ENCODE measurements at regions not wholly inside any gene's neighbourhood (a gene's known extent, or its start where the extent isn't known, plus 50 kb on each side); places are given as distances from the start of the nearest gene placed in this dataset.

DNA sequence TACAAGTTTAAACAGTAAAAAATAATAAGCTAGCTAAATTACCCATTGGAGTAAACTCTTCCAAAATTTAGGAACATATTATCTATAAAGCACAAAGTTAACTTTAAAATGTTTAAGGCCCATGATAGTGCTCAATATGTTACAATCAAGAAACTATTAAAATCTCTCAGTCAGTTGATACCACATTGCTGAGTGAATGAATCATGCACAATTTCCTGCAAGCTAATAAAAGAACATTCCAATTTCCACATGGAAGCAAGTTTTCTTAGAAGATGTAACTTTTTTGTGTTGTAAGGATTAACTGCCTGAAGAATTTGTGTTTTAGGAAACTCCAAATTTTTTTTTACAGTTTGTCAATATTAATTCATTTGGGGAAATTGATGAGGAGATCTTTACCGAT lies 666.6 kb downstream of the SLITRK1 start:
- TF ChIP-seq POLR2AphosphoS5 (IDR thresholded peaks at IDR 0.05; ENCODE audit: low read depth) (no peak), SPI1 (IDR thresholded peaks at IDR 0.05; ENCODE audit: borderline replicate concordance, low read depth) (no peak), GABPA (IDR thresholded peaks at IDR 0.05; ENCODE audit: low read depth) (no peak)
- TF ChIP-seq, protein P1, sequence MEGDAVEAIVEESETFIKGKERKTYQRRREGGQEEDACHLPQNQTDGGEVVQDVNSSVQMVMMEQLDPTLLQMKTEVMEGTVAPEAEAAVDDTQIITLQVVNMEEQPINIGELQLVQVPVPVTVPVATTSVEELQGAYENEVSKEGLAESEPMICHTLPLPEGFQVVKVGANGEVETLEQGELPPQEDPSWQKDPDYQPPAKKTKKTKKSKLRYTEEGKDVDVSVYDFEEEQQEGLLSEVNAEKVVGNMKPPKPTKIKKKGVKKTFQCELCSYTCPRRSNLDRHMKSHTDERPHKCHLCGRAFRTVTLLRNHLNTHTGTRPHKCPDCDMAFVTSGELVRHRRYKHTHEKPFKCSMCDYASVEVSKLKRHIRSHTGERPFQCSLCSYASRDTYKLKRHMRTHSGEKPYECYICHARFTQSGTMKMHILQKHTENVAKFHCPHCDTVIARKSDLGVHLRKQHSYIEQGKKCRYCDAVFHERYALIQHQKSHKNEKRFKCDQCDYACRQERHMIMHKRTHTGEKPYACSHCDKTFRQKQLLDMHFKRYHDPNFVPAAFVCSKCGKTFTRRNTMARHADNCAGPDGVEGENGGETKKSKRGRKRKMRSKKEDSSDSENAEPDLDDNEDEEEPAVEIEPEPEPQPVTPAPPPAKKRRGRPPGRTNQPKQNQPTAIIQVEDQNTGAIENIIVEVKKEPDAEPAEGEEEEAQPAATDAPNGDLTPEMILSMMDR (IDR thresholded peaks at IDR 0.05; ENCODE audit: insufficient read depth, low read length) = no peak
- TF ChIP-seq, protein P2, sequence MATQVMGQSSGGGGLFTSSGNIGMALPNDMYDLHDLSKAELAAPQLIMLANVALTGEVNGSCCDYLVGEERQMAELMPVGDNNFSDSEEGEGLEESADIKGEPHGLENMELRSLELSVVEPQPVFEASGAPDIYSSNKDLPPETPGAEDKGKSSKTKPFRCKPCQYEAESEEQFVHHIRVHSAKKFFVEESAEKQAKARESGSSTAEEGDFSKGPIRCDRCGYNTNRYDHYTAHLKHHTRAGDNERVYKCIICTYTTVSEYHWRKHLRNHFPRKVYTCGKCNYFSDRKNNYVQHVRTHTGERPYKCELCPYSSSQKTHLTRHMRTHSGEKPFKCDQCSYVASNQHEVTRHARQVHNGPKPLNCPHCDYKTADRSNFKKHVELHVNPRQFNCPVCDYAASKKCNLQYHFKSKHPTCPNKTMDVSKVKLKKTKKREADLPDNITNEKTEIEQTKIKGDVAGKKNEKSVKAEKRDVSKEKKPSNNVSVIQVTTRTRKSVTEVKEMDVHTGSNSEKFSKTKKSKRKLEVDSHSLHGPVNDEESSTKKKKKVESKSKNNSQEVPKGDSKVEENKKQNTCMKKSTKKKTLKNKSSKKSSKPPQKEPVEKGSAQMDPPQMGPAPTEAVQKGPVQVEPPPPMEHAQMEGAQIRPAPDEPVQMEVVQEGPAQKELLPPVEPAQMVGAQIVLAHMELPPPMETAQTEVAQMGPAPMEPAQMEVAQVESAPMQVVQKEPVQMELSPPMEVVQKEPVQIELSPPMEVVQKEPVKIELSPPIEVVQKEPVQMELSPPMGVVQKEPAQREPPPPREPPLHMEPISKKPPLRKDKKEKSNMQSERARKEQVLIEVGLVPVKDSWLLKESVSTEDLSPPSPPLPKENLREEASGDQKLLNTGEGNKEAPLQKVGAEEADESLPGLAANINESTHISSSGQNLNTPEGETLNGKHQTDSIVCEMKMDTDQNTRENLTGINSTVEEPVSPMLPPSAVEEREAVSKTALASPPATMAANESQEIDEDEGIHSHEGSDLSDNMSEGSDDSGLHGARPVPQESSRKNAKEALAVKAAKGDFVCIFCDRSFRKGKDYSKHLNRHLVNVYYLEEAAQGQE (IDR thresholded peaks at IDR 0.05; ENCODE audit: insufficient replicate concordance, low read depth) = no peak
- no peak overlapping the region for H3K27ac ChIP-seq (replicated peaks)

DNA sequence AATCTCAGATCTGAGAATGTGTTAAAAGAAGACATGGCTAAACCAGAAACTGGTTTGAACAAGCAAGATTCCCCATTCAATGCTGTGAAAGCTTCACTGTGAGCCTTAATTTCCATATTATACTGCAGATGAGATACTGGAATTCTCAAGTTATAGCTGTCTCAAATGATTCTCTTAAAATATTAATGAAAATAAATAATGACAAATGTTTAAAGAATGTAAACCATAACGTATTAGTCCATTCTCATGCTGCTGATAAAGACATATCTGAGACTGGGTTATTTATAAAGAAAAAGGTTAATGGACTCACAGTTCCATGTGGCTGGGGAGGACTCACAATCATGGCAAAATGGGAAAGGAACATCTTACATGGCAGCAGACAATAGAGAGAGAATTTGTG lies 667.8 kb downstream of the SLITRK1 start:
- TF ChIP-seq, protein P2 (IDR thresholded peaks at IDR 0.05; ENCODE audit: insufficient replicate concordance, low read depth) = no peak
- TF ChIP-seq GABPA (IDR thresholded peaks at IDR 0.05; ENCODE audit: low read depth) (no peak), POLR2AphosphoS5 (IDR thresholded peaks at IDR 0.05; ENCODE audit: low read depth) (no peak)
- TF ChIP-seq, protein P1 (IDR thresholded peaks at IDR 0.05; ENCODE audit: insufficient read depth, low read length) = no peak
- no peak for DNase-seq (ENCODE audit: low read depth in 1 of 2, low spot score in 1 of 2)
- H3K27me3 ChIP-seq (ENCODE audit: insufficient read depth, poor library complexity, severe bottlenecking) = no peaks in the 10 kb centered on the region
- no peak overlapping the region for H3K27ac ChIP-seq (replicated peaks)
- no peak overlapping the region for H3K4me3 ChIP-seq (replicated peaks; ENCODE audit: insufficient read depth, low read length)

More for the DNA sequence above, 666.6 kb downstream of the SLITRK1 start:
- DNase-seq (ENCODE audit: low read depth in 1 of 2, low spot score in 1 of 2) = no peak
- Histone ChIP-seq H3K27me3 (ENCODE audit: insufficient read depth, poor library complexity, severe bottlenecking) (no peaks in the 10 kb centered on the region), H3K4me3 (replicated peaks; ENCODE audit: insufficient read depth, low read length) (no peak overlapping the region)

DNA sequence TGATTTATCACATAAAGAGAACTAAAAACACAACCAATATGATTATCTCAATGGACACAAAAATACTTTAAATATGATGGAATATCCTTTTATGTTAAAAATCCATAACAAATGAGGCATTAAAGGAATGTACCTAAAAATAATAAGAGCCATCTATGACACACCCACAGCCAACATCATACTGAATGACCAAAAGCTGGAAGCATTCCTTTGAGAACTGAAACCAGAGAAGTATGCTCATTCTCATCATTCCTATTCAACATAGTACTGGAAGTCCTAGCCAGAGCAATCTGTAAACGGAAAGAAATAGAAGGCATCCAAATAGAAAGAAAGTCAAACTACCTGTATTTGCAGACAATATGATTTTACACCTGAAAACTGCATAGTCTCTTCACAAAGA lies 671.0 kb downstream of the SLITRK1 start:
- TF ChIP-seq, protein P1 (IDR thresholded peaks at IDR 0.05; ENCODE audit: insufficient read depth, low read length) = no peak
- no peak for TF ChIP-seq SPI1 (IDR thresholded peaks at IDR 0.05; ENCODE audit: borderline replicate concordance, low read depth)
- TF ChIP-seq, protein P2 (IDR thresholded peaks at IDR 0.05; ENCODE audit: insufficient replicate concordance, low read depth) = no peak
- TF ChIP-seq GABPA (IDR thresholded peaks at IDR 0.05; ENCODE audit: low read depth) = no peak
- no peak for TF ChIP-seq POLR2AphosphoS5 (IDR thresholded peaks at IDR 0.05; ENCODE audit: low read depth)
- Histone ChIP-seq H3K27me3 (ENCODE audit: insufficient read depth, poor library complexity, severe bottlenecking) (no peaks in the 10 kb centered on the region), H3K27ac (replicated peaks) (no peak overlapping the region), H3K4me3 (replicated peaks; ENCODE audit: insufficient read depth, low read length) (no peak overlapping the region)
- no peak for DNase-seq (ENCODE audit: low read depth in 1 of 2, low spot score in 1 of 2)

Data from HL-60 (cell line).